ENCODE measurements at regions not wholly inside any gene's neighbourhood (a gene's known extent, or its start where the extent isn't known, plus 50 kb on each side); places are given as distances from the start of the nearest gene placed in this dataset.

- TF ChIP-seq, protein P1, sequence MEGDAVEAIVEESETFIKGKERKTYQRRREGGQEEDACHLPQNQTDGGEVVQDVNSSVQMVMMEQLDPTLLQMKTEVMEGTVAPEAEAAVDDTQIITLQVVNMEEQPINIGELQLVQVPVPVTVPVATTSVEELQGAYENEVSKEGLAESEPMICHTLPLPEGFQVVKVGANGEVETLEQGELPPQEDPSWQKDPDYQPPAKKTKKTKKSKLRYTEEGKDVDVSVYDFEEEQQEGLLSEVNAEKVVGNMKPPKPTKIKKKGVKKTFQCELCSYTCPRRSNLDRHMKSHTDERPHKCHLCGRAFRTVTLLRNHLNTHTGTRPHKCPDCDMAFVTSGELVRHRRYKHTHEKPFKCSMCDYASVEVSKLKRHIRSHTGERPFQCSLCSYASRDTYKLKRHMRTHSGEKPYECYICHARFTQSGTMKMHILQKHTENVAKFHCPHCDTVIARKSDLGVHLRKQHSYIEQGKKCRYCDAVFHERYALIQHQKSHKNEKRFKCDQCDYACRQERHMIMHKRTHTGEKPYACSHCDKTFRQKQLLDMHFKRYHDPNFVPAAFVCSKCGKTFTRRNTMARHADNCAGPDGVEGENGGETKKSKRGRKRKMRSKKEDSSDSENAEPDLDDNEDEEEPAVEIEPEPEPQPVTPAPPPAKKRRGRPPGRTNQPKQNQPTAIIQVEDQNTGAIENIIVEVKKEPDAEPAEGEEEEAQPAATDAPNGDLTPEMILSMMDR (IDR thresholded peaks at IDR 0.05), result no peak
- no peak for TF ChIP-seq POLR2A (IDR thresholded peaks at IDR 0.05)
Measured at GRCh38 chr12:31877884-31878283, 81.3 kb upstream of the RESF1 start.
